ENCODE measurements at regions not wholly inside any gene's neighbourhood (a gene's known extent, or its start where the extent isn't known, plus 50 kb on each side); places are given as distances from the start of the nearest gene placed in this dataset.
A peak's percentile ranks its signal among the peaks of the same experiment; 100 is the strongest.

- Histone ChIP-seq H3K27ac (no peak overlapping the region), H3K9me3 (no peaks in the 10 kb centered on the region), H3K4me2 (no peak overlapping the region), H3K4me3 (no peak overlapping the region), H3K4me1 (no peaks in the 10 kb centered on the region)
- TF ChIP-seq KDM1A (IDR thresholded peaks at IDR 0.05; ENCODE audit: low read depth) (no peak), SREBF2 (IDR thresholded peaks at IDR 0.05) (no peak), JUN (IDR thresholded peaks at IDR 0.05) (no peak), CHD4 (IDR thresholded peaks at IDR 0.05; ENCODE audit: borderline replicate concordance) (no peak), RARB (CRISPR knock-in tag; IDR thresholded peaks at IDR 0.05) (no peak), RAD21 (conservative IDR thresholded peaks at IDR 0.05 in 1 of 2, IDR thresholded peaks at IDR 0.05 in 1 of 2) (no peak), POLR2AphosphoS2 (conservative IDR thresholded peaks at IDR 0.05; ENCODE audit: low read length) (no peak), ZNF302 (CRISPR knock-in tag; IDR thresholded peaks at IDR 0.05) (no peak), FOXS1 (CRISPR knock-in tag; IDR thresholded peaks at IDR 0.05) (no peak), EHF (CRISPR knock-in tag; IDR thresholded peaks at IDR 0.05) (no peak), HES2 (IDR thresholded peaks at IDR 0.05) (no peak), E2F6 (IDR thresholded peaks at IDR 0.05; ENCODE audit: borderline replicate concordance, low read depth) (no peak), CEBPB (IDR thresholded peaks at IDR 0.05) (no peak), MAX (IDR thresholded peaks at IDR 0.05) (no peak), MYC (IDR thresholded peaks at IDR 0.05; ENCODE audit: borderline replicate concordance, low read length) (no peak), EP300 (IDR thresholded peaks at IDR 0.05) (no peak)
- ChIA-PET CTCF (no interaction called here), POLR2A (no interaction called here)
- ATAC-seq (no peak), FAIRE-seq (peak; percentile 54), DNase-seq (ENCODE audit: low read depth in 1 of 2, low spot score in 1 of 2) (no peak)
- 32% methylated on average over 3 of the region's 3 CpGs for WGBS (ENCODE audit: missing lambda C conversion rate)
Observed at GRCh38 chr14:44863271-44863670, 98.5 kb downstream of the KLHL28 start.

GRCh38 chr14:44854114-44854513 is 107.6 kb downstream of the KLHL28 start:
- no peak for FAIRE-seq
- CTCF ChIA-PET: no interaction called here
- H3K4me2 ChIP-seq: no peak overlapping the region

More at GRCh38 chr14:44854114-44854513, 107.6 kb downstream of the KLHL28 start:
- Histone ChIP-seq H3K4me3 (no peak overlapping the region), H3K9me3 (peaks cover 2% of the 10 kb centered on the region; the same call in 1 of the 3 replicates), H3K4me1 (no peaks in the 10 kb centered on the region), H3K27ac (no peak overlapping the region)
- TF ChIP-seq NFE2L2 (conservative IDR thresholded peaks at IDR 0.05; ENCODE audit: low read length): no peak
- TF ChIP-seq REST (IDR thresholded peaks at IDR 0.05): no peak
- no peak for TF ChIP-seq ESRRA (IDR thresholded peaks at IDR 0.05; ENCODE audit: borderline replicate concordance, low read length)
- TF ChIP-seq CHD2 (IDR thresholded peaks at IDR 0.05; ENCODE audit: low read length, partially characterized antibody): no peak
- no peak for TF ChIP-seq POLR2AphosphoS2 (conservative IDR thresholded peaks at IDR 0.05; ENCODE audit: low read length)
- no peak for TF ChIP-seq RNF2 (IDR thresholded peaks at IDR 0.05; ENCODE audit: borderline replicate concordance, low read depth)
- TF ChIP-seq USF2 (IDR thresholded peaks at IDR 0.05): no peak
- no peak for TF ChIP-seq FOSL2 (IDR thresholded peaks at IDR 0.05)
- no peak for TF ChIP-seq FOSL2 (CRISPR knock-in tag; IDR thresholded peaks at IDR 0.05)
- no peak for TF ChIP-seq JUN (IDR thresholded peaks at IDR 0.05)
- ATAC-seq (no peak), DNase-seq (ENCODE audit: low read depth in 1 of 2, low spot score in 1 of 2) (no peak)
- 41% methylated on average over 4 of the region's 4 CpGs for WGBS (ENCODE audit: missing lambda C conversion rate)
- POLR2A ChIA-PET: no interaction called here
